Hepatocyte (in vitro differentiated cells): ENCODE measurements at regions not wholly inside any gene's neighbourhood (a gene's known extent, or its start where the extent isn't known, plus 50 kb on each side); places are given as distances from the start of the nearest gene placed in this dataset.
"Not testable (repeated sequence)": the region's sequence is repeated elsewhere in the genome, so short reads cannot be mapped to it uniquely, and the experiment has no call there.

Experiments used
- DNase-seq: peaks from one replicate; pipeline ENCODE4 v3.0.0-alpha.2; 2016; ENCODE audit warnings: low spot score
- H2AFZ ChIP-seq: fragments of 200-600 bp; sonication (generic); 2 replicates; pipeline ENCODE4 v1.6.0; 2016; ENCODE audit warnings: antibody characterized with exemption, mild to moderate bottlenecking
- H3K27ac ChIP-seq: fragments of 200-600 bp; sonication (generic); 2 replicates; pipeline ENCODE4 v1.5.1; 2016; ENCODE audit warnings: mild to moderate bottlenecking
- H3K27me3 ChIP-seq: fragments of 200-600 bp; sonication (generic); 2 replicates; pipeline ENCODE4 v1.6.1; 2016
- H3K36me3 ChIP-seq: fragments of 200-600 bp; sonication (generic); replicated peaks from 2 replicates; pipeline ENCODE4 v1.5.1; 2016; ENCODE audit warnings: low read depth; ENCODE audit not compliant: insufficient read depth
- H3K4me1 ChIP-seq: fragments of 200-600 bp; sonication (generic); 2 replicates; pipeline ENCODE4 v1.5.1; 2016; ENCODE audit warnings: mild to moderate bottlenecking, moderate library complexity; ENCODE audit not compliant: insufficient read depth
- H3K4me2 ChIP-seq: fragments of 200-600 bp; sonication (generic); 2 replicates; pipeline ENCODE4 v1.6.0; 2016
- H3K4me3 ChIP-seq: fragments of 200-600 bp; sonication (generic); 2 replicates; pipeline ENCODE4 v1.5.1; 2016; ENCODE audit warnings: mild to moderate bottlenecking
- H3K79me2 ChIP-seq: fragments of 200-600 bp; sonication (generic); 2 replicates; pipeline ENCODE4 v1.6.0; 2017; ENCODE audit warnings: mild to moderate bottlenecking
- H3K9me2 ChIP-seq: fragments of 200-600 bp; sonication (generic); replicated peaks from 2 replicates; pipeline ENCODE4 v1.6.0; 2017; ENCODE audit warnings: mild to moderate bottlenecking; ENCODE audit not compliant: insufficient read depth
- H3K9me3 ChIP-seq: fragments of 200-600 bp; sonication (generic); 2 replicates; pipeline ENCODE4 v1.5.1; 2016; ENCODE audit warnings: low read depth, mild to moderate bottlenecking
- H4K20me1 ChIP-seq: fragments of 200-600 bp; sonication (generic); 2 replicates; pipeline ENCODE4 v1.6.0; 2016; ENCODE audit warnings: mild to moderate bottlenecking; ENCODE audit not compliant: insufficient read depth, poor library complexity, severe bottlenecking
- CTCF ChIP-seq: fragments of 200-600 bp; sonication (generic); IDR thresholded peaks from 2 replicates; pipeline ENCODE4 v1.5.1; 2016; ENCODE audit warnings: antibody characterized with exemption, mild to moderate bottlenecking; ENCODE audit not compliant: poor library complexity
- EZH2 ChIP-seq: fragments of 200-600 bp; sonication (generic); IDR thresholded peaks from 2 replicates; pipeline ENCODE4 v1.6.1; 2016; ENCODE audit warnings: antibody characterized with exemption, mild to moderate bottlenecking, borderline replicate concordance
- EZH2phosphoT487 ChIP-seq: fragments of 200-600 bp; sonication (generic); IDR thresholded peaks from one replicate; pipeline ENCODE4 v1.6.1; 2018; ENCODE audit warnings: antibody characterized with exemption, mild to moderate bottlenecking, low read depth, moderate library complexity; ENCODE audit not compliant: unreplicated experiment, severe bottlenecking
- WGBS: methylation state at CpG from one replicate; pipeline ENCODE4 v1.1.6; 2016; ENCODE audit warnings: low lambda C conversion rate; ENCODE audit errors: missing lambda C conversion rate; 5-methylcytosine and 5-hydroxymethylcytosine counted together

- no peak for DNase-seq
- Histone ChIP-seq H3K9me2 (no peaks in the 10 kb centered on the region), H3K4me2 (no peak overlapping the region), H4K20me1 (no peaks in the 10 kb centered on the region), H3K9me3 (no peaks in the 10 kb centered on the region), H3K27me3 (no peaks in the 10 kb centered on the region), H3K4me1 (no peaks in the 10 kb centered on the region), H3K27ac (no peak overlapping the region), H3K79me2 (no peaks in the 10 kb centered on the region), H3K36me3 (no peaks in the 10 kb centered on the region), H2AFZ (no peak overlapping the region), H3K4me3 (no peak overlapping the region)
- WGBS, result 84% methylated on average over 2 of the region's 2 CpGs
- no peak for TF ChIP-seq EZH2
- no peak for TF ChIP-seq CTCF
- TF ChIP-seq EZH2phosphoT487, result no peak
Observed at GRCh38 chr11:21711341-21711740, 481.5 kb upstream of the ANO5 start.

GRCh38 chr11:21723678-21724077, 469.2 kb upstream of the ANO5 start:
- Histone ChIP-seq H3K36me3 (no peaks in the 10 kb centered on the region), H3K79me2 (no peaks in the 10 kb centered on the region), H3K4me1 (no peaks in the 10 kb centered on the region), H3K27me3 (no peaks in the 10 kb centered on the region), H3K9me3 (no peaks in the 10 kb centered on the region), H3K27ac (no peak overlapping the region), H4K20me1 (no peaks in the 10 kb centered on the region), H3K4me3 (no peak overlapping the region), H3K9me2 (no peaks in the 10 kb centered on the region), H3K4me2 (no peak overlapping the region), H2AFZ (no peak overlapping the region)
- DNase-seq, result no peak
- no peak for TF ChIP-seq CTCF
- TF ChIP-seq EZH2phosphoT487, result no peak
- TF ChIP-seq EZH2, result no peak

GRCh38 chr11:21727102-21727501, 465.8 kb upstream of the ANO5 start:
- TF ChIP-seq EZH2, result no peak
- no peak for TF ChIP-seq EZH2phosphoT487
- no peak for TF ChIP-seq CTCF
- H3K27ac ChIP-seq, result no peak overlapping the region
- no peaks in the 10 kb centered on the region for H3K36me3 ChIP-seq
- no peaks in the 10 kb centered on the region for H3K79me2 ChIP-seq
- no peaks in the 10 kb centered on the region for H3K4me1 ChIP-seq
- H3K9me2 ChIP-seq, result no peaks in the 10 kb centered on the region
- H3K27me3 ChIP-seq, result no peaks in the 10 kb centered on the region
- no peaks in the 10 kb centered on the region for H3K9me3 ChIP-seq
- DNase-seq, result no peak
- H2AFZ ChIP-seq, result no peak overlapping the region
- H3K4me2 ChIP-seq, result no peak overlapping the region
- no peak overlapping the region for H3K4me3 ChIP-seq
- 89% methylated on average over 2 of the region's 2 CpGs for WGBS
- H4K20me1 ChIP-seq, result no peaks in the 10 kb centered on the region

GRCh38 chr11:21736404-21736803, 456.5 kb upstream of the ANO5 start:
- Histone ChIP-seq H3K4me2 (no peak overlapping the region), H3K36me3 (no peaks in the 10 kb centered on the region), H3K27me3 (no peaks in the 10 kb centered on the region), H3K9me3 (no peaks in the 10 kb centered on the region), H3K4me1 (no peaks in the 10 kb centered on the region), H3K79me2 (no peaks in the 10 kb centered on the region), H2AFZ (no peak overlapping the region), H3K4me3 (no peak overlapping the region), H4K20me1 (no peaks in the 10 kb centered on the region), H3K9me2 (no peaks in the 10 kb centered on the region), H3K27ac (no peak overlapping the region)
- TF ChIP-seq CTCF (no peak), EZH2 (no peak), EZH2phosphoT487 (no peak)
- DNase-seq, result no peak
- WGBS, result 69% methylated on average over 1 of the region's 1 CpG

GRCh38 chr11:21752475-21753243, 440.2 kb upstream of the ANO5 start:
- WGBS, result 93% methylated on average over 31 of the region's 37 CpGs
- not testable (repeated sequence) for H3K79me2 ChIP-seq, H3K9me2 ChIP-seq, H3K4me2 ChIP-seq, DNase-seq, H3K9me3 ChIP-seq, H2AFZ ChIP-seq, H3K4me3 ChIP-seq, H3K27me3 ChIP-seq, H3K27ac ChIP-seq, H4K20me1 ChIP-seq, H3K4me1 ChIP-seq, H3K36me3 ChIP-seq
